ENCODE measurements at regions not wholly inside any gene's neighbourhood (a gene's known extent, or its start where the extent isn't known, plus 50 kb on each side); places are given as distances from the start of the nearest gene placed in this dataset.

GRCh38 chr12:63318933-63319332 lies 167.9 kb upstream of the AVPR1A start:
- DNase-seq (ENCODE audit: low read depth): no peak

GRCh38 chr12:63318313-63318712 lies 167.3 kb upstream of the AVPR1A start:
- no peak for DNase-seq (ENCODE audit: low read depth)

- DNase-seq (ENCODE audit: low read depth): no peak
Measured at GRCh38 chr12:63317880-63318279, 166.9 kb upstream of the AVPR1A start.

GRCh38 chr12:63317286-63317846 lies 166.4 kb upstream of the AVPR1A start:
- no peak for DNase-seq (ENCODE audit: low read depth)

GRCh38 chr12:63313139-63313538 lies 162.1 kb upstream of the AVPR1A start:
- DNase-seq (ENCODE audit: low read depth): no peak

GRCh38 chr12:63308671-63309070 lies 157.7 kb upstream of the AVPR1A start:
- DNase-seq (ENCODE audit: low read depth): no peak

GRCh38 chr12:63307849-63308248 lies 156.8 kb upstream of the AVPR1A start:
- DNase-seq (ENCODE audit: low read depth): no peak

GRCh38 chr12:63305901-63306875 lies 155.2 kb upstream of the AVPR1A start:
- DNase-seq (ENCODE audit: low read depth): no peak

GRCh38 chr12:63304887-63305316 lies 153.9 kb upstream of the AVPR1A start:
- no peak for DNase-seq (ENCODE audit: low read depth)

- no peak for DNase-seq (ENCODE audit: low read depth)
Measured at GRCh38 chr12:63302941-63303536, 152.0 kb upstream of the AVPR1A start.

GRCh38 chr12:63302269-63302940 lies 151.4 kb upstream of the AVPR1A start:
- no peak for DNase-seq (ENCODE audit: low read depth)

- no peak for DNase-seq (ENCODE audit: low read depth)
Measured at GRCh38 chr12:63301311-63301710, 150.3 kb upstream of the AVPR1A start.

GRCh38 chr12:63298386-63298930 lies 147.5 kb upstream of the AVPR1A start:
- DNase-seq (ENCODE audit: low read depth): no peak

GRCh38 chr12:63294327-63294632 lies 143.3 kb upstream of the AVPR1A start:
- DNase-seq (ENCODE audit: low read depth): no peak

GRCh38 chr12:63292471-63293221 lies 141.6 kb upstream of the AVPR1A start:
- no peak for DNase-seq (ENCODE audit: low read depth)

- DNase-seq (ENCODE audit: low read depth): no peak
Measured at GRCh38 chr12:63276537-63277365, 125.8 kb upstream of the AVPR1A start.

- no peak for DNase-seq (ENCODE audit: low read depth)
Measured at GRCh38 chr12:63266988-63267387, 116.0 kb upstream of the AVPR1A start.

- DNase-seq (ENCODE audit: low read depth): no peak
Measured at GRCh38 chr12:63264629-63265028, 113.6 kb upstream of the AVPR1A start.

GRCh38 chr12:63250486-63250885 lies 99.5 kb upstream of the AVPR1A start:
- DNase-seq (ENCODE audit: low read depth): no peak

- DNase-seq (ENCODE audit: low read depth): no peak
Measured at GRCh38 chr12:63238892-63239291, 87.9 kb upstream of the AVPR1A start.

- no peak for DNase-seq (ENCODE audit: low read depth)
Measured at GRCh38 chr12:63232896-63233295, 81.9 kb upstream of the AVPR1A start.
